H7 (cell line): ENCODE measurements at regions not wholly inside any gene's neighbourhood (a gene's known extent, or its start where the extent isn't known, plus 50 kb on each side); places are given as distances from the start of the nearest gene placed in this dataset.

Experiments used
- DNase-seq: peaks from one replicate; pipeline ENCODE4 v3.0.0; 2012
- H3K27me3 ChIP-seq: 2 replicates; pipeline ENCODE4 v1.6.0; 2011; ENCODE audit warnings: mild to moderate bottlenecking, low read length; ENCODE audit not compliant: control insufficient read depth, insufficient read depth
- H3K36me3 ChIP-seq: replicated peaks from 2 replicates; pipeline ENCODE4 v1.5.1; 2011; ENCODE audit warnings: low read length; ENCODE audit not compliant: control insufficient read depth, insufficient read depth
- H3K4me3 ChIP-seq: 2 replicates; pipeline ENCODE4 v1.5.1; 2011; ENCODE audit warnings: low read depth, mild to moderate bottlenecking, control low read depth, low read length, moderate library complexity; ENCODE audit not compliant: insufficient read depth

DNA sequence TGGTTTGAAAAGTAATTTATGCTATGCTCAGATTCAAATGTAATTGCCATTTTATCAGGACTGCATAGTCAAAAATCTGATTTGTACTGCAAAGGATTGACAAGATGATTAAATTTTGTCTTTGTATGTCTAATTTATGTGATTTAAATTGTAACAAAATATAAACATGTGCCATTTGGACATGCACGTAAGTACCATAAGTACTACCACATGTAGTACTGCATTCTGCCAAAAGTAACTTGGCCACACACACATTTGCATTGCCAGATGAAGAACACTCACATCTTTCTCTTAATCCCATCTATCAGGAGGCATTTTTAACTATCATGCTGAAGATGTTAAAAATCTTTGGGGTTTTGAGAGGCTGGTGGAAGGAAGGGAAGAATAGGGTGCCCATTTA is 133.3 kb downstream of the KLF12 start:
- H3K27me3 ChIP-seq, result no peaks in the 10 kb centered on the region

DNA sequence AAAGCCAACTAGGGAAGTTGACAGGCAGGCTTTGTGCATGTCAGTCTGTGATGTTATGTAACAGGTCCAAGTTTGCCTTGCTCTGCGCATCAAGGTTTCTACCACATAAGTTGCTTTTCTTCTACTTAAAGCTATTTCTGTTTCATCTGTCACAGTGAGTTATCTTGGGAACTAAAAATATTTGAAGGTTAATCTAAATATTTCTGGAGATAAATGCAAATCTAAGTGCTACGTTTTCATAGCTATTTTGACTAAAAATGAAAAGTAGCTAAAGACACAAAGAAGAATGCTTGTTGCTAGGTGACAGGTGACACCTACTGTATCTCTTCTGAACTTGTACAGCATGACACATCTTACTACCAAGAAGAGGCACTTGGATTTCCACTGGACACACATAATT is 135.6 kb downstream of the KLF12 start:
- no peaks in the 10 kb centered on the region for H3K27me3 ChIP-seq

More for the DNA sequence above, 133.3 kb downstream of the KLF12 start:
- no peak for DNase-seq
- Histone ChIP-seq H3K36me3 (no peaks in the 10 kb centered on the region), H3K4me3 (no peak overlapping the region)

DNA sequence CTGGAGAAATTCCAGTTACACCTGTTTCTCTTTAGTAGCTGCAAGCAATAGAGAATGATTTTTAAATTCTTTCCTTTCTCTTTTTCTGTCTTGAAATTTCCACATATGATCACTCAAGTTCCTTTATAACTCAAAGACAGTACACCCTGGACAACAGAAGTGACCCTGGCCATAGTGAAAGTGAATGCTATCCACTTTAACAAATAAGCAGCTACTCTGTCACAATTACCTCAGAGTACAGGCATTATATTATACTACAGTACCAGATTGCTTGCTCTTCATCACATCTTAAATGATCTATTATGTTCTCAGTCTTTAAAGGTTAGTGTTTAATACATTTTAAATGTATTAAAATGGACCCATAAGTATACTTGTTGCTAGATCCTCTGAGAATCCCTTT is 136.2 kb downstream of the KLF12 start:
- Histone ChIP-seq H3K36me3 (no peaks in the 10 kb centered on the region), H3K4me3 (no peak overlapping the region), H3K27me3 (no peaks in the 10 kb centered on the region)
- DNase-seq, result no peak

More for the DNA sequence above, 135.6 kb downstream of the KLF12 start:
- no peaks in the 10 kb centered on the region for H3K36me3 ChIP-seq
- no peak overlapping the region for H3K4me3 ChIP-seq
- no peak for DNase-seq

DNA sequence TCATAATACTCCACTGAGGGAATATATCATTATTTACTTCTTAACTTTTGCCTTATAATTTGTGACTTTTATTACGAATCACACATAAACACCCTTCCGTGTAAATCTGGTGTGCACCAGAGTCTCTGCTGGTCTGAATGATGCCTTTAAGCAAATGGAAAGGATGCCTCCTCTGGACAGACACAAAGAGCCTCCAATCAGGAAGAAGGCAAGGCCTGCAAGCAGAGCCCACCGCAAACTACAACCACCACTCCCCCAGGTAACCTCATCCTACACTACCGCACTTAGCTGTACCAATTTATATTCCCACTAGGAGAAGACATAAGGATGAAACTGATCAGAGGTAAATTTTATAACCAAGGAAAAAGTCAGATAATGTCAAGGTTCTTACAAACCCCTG is 137.6 kb downstream of the KLF12 start:
- Histone ChIP-seq H3K36me3 (no peaks in the 10 kb centered on the region), H3K4me3 (no peak overlapping the region), H3K27me3 (no peaks in the 10 kb centered on the region)
- DNase-seq, result no peak

DNA sequence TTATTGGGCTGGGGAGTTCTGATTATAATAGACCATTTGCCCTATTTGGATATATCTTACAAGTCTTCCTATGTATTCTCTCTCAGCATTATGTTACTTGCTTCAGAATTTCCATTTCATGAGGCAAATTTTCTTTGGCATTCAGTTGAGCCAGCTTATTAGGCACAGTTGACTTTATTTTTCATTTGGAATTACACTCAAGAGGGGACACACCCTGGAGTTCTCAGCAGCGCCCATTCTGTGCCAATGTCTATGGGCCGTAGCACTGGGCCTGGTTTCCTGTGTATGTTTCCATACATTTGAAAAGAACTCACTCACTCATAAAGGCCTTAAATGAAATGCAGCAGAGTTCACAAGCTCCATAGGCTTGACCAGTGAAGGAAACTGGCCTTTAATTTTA is 138.5 kb downstream of the KLF12 start:
- no peaks in the 10 kb centered on the region for H3K27me3 ChIP-seq
- H3K4me3 ChIP-seq, result no peak overlapping the region
- H3K36me3 ChIP-seq, result no peaks in the 10 kb centered on the region
- DNase-seq, result no peak

DNA sequence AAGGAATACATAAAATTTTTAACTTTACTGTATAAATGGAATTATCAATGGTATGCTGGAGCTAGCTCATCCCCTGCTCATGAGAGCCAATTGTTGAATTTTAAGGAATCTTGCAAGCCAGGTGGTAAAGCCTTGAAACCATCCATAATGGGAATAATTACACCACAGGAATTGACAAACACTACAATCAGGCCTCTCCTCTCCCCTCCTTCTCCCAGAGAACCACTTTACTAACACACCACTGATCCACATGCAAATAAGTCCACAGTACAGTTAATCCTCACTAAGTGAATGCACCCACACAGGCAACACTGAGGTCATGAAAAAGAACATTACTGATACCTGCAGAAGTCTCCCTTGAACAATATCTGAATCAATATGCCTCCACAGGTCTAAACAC is 140.5 kb downstream of the KLF12 start:
- Histone ChIP-seq H3K36me3 (no peaks in the 10 kb centered on the region), H3K4me3 (no peak overlapping the region), H3K27me3 (no peaks in the 10 kb centered on the region)
- DNase-seq, result no peak

DNA sequence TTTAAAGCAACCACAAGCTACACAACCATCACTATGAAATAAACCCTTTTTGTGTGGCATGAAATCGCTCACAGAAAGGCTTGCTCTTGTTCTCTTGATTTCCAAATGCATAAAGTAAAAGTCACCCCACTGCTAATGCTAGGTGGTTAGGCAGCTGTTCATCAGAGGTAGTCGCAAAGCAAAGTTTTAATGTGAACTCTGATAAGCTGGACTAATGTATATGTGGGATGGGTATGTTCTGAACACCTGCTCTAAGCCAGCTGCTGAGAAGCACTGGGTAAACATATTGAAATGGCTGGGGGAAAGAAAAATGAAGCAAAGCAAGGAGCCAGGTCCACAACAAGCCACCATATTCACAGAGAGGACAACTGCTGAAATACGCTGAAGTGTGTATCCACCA is 142.3 kb downstream of the KLF12 start:
- DNase-seq, result no peak
- H3K27me3 ChIP-seq, result no peaks in the 10 kb centered on the region

DNA sequence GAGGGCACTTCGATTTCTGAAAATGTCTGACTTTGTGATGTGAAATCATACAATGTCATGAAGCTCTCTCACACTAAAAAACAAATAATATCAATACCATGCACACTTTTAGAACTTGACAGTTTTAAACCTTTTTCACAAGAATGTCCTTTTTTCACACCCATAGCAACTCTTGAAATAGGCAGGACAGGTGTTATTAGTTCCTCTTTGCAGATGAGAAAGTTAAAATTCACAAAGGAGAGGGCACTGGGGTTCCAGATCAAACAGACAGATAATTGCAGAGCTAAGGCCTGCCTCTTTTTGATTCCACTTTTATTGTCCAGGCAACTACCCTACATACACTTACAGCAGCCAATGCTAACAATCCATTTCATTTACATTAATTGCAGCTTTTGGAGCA is 142.8 kb downstream of the KLF12 start:
- no peak for DNase-seq
- H3K4me3 ChIP-seq, result no peak overlapping the region
- H3K27me3 ChIP-seq, result no peaks in the 10 kb centered on the region
- H3K36me3 ChIP-seq, result no peaks in the 10 kb centered on the region

More for the DNA sequence above, 142.3 kb downstream of the KLF12 start:
- Histone ChIP-seq H3K36me3 (no peaks in the 10 kb centered on the region), H3K4me3 (no peak overlapping the region)

DNA sequence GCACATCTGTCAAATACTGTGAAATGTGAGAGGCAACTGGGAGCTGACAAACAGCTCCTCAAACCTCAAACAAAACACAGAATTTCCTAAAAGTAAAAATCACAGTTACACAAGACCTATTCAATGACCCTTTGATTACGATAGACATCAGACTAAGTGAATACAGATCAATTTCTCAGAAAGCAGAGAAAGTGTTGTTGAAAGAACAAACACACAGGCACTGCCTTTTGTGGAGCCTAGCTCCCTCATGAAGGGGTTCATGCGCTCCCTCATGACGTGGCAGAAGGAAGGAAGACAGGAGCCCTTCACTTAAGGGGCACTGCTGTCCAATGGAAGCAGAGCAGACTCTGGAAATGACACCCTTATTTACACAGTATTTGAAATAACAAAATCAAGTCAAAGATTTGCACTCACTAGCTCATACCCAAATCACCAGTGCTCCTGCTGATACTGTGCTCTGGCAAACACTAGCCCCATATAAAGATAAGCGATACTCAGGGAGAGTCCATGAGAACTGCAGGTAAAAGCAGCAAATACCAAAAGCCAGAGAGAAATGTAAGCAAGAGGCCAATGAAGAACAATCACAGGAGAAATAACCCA is 144.9 kb downstream of the KLF12 start:
- no peak overlapping the region for H3K4me3 ChIP-seq
- DNase-seq, result no peak
- H3K27me3 ChIP-seq, result no peaks in the 10 kb centered on the region
- H3K36me3 ChIP-seq, result no peaks in the 10 kb centered on the region

DNA sequence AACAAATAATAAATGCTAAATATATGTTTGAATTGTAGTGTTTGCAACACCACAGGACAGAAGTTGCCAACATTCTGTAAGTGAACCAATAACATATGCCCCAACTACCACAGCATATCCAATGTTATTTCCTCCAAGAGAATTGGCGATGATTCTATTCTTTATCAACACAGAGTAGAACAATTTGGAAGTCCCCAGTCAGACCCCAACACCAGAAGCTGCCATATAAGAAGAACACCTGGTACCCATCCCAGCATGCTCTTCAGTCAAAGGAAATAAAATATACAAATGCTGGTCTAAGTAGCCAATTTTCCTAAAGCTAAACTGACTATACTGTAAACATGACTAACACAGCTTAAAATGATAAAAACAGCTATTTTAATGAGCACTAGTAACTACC is 145.7 kb downstream of the KLF12 start:
- H3K4me3 ChIP-seq, result no peak overlapping the region
- no peaks in the 10 kb centered on the region for H3K27me3 ChIP-seq
- H3K36me3 ChIP-seq, result no peaks in the 10 kb centered on the region
- no peak for DNase-seq

DNA sequence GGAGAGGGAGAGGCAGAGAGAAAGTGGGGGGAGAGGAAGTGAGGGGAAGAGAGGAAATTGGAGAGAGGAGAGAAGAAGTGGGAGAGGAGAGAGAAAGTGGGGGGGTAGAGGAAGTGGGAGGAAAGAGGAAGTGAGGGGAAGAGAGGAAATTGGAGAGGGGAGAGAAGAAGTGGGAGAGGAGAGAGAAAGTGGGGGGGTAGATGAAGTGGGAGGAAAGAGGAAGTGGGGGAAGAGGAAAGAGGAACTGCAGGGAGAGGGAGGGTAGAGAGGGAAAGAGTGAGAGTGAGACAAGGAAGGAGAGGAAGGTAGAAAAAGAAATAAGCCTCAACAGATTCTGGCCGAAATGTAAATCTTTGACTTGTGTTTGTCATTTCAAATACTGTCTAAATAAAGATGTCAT is 146.6 kb downstream of the KLF12 start:
- Histone ChIP-seq H3K36me3 (no peaks in the 10 kb centered on the region), H3K27me3 (no peaks in the 10 kb centered on the region), H3K4me3 (no peak overlapping the region)
- no peak for DNase-seq

DNA sequence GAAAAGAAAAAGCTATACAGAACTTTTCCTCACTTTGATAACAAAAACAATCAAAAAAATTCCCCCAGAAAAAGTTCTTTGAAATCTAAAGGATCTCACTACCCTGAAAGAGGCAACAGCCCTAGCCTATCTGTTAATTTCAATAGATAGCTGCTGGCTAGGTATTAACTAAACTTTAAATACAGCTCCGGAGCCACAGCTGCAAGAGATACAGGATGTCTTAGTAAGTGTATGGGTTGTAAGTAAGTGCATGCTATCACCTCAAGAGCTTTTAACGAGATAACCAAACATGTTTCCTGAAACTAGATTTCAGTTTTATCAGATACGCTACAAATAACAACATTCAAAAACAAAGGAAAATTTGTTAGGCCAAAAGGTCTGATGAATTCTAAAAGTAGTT is 148.4 kb downstream of the KLF12 start:
- Histone ChIP-seq H3K36me3 (no peaks in the 10 kb centered on the region), H3K27me3 (no peaks in the 10 kb centered on the region), H3K4me3 (no peak overlapping the region)
- DNase-seq, result no peak

DNA sequence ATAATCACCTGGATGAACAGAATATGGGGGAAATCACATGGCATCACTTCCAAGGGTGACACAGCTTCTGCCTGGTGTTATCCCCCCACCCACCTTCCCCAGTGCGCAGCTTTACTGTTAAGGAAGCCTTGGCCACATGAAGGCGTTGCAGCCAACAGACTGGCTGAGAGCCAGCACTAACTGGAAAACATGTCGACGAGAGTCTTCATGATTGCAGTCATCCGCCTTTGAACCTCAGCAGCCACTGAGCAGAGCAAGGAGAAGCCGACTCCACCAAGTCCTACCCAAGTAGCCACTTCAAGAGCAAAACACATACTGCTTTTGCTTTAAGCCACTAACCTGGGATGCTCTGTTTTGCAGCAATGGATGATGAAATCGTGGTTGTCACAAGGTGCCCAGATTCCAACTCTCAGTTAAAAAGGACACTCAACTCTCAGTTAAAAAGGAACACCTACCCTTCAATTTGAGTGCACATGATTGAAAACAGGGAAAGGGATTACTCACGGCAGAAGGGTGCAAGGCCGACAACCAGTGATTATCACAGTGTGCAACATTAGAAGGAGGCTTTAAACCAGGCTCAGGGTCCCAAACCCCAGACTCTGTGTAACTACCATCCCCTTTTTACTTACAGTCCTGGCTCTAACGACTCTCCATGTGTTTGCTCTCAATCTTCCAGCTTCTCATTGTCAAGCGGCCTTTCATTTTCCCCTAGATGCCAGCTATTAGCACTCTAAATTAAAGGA is 149.1 kb downstream of the KLF12 start:
- no peaks in the 10 kb centered on the region for H3K36me3 ChIP-seq
- no peaks in the 10 kb centered on the region for H3K27me3 ChIP-seq
- DNase-seq, result no peak
- no peak overlapping the region for H3K4me3 ChIP-seq

DNA sequence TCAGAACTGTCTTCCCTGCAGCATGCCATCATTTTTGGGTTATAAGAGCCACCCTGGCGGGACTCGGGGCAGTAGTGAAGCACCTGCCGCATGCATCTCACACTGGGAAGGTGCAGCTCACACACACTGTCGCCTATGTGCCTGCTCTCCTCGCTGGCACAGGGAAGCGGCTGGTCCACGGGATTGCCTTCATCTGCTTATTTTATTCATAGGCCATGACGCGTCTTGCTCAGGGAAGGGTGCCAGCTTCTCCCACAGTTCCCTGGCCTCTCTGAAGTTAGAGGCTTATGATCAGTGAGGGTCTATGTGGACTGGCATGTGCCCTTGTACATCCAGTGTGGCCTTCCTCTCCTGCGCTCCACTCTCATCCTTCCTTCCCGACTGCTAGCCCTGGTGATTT is 150.0 kb downstream of the KLF12 start:
- Histone ChIP-seq H3K4me3 (no peak overlapping the region), H3K36me3 (no peaks in the 10 kb centered on the region), H3K27me3 (no peaks in the 10 kb centered on the region)
- no peak for DNase-seq

DNA sequence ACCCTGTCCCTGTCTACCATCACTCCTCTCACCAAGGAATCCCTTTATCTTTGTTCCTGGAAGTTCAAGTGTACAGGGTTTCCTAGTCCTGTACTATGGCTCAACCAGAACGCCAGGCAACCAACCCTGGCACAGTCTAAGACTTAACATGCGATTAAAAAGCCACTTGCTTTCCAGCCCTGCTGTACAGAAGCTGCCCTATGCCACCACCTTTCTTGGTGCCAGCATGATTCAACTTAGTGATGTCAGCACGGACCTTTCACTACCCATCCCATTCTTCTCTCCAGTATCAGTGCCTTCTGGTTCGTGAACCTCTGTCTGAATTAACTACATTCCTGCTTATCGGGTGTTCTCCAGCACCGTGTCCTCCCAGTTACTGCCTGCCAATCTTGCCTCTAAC is 151.1 kb downstream of the KLF12 start:
- DNase-seq, result no peak
- Histone ChIP-seq H3K4me3 (no peak overlapping the region), H3K27me3 (no peaks in the 10 kb centered on the region), H3K36me3 (no peaks in the 10 kb centered on the region)
